ENCODE measurements at regions not wholly inside any gene's neighbourhood (a gene's known extent, or its start where the extent isn't known, plus 50 kb on each side); places are given as distances from the start of the nearest gene placed in this dataset.

DNA sequence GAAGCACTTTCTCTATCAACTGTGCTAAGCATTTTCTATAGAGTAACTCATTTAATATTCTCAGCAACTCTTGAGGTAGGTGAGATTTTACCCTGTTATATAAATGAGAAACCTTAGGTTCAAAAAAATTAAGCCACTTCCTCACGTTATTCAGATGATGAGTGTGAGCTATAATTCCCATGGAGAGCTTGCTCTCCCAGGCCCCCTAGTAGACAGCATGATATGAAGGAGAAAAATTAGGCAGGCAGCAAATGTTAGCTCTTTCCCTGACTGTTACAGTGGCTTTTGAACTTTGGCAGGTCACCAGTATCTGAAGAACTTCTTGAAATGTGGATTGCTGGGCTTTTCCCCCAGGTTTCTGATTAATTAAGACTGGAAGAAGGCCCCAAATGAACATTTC lies 753.1 kb downstream of the NCAM2 start:
- H3K27ac ChIP-seq (ENCODE audit: low read depth, low read length) = no peak overlapping the region
- BruUV-seq (replicated peaks) = no TSS peak
- DNase-seq (ENCODE audit: low read depth, low spot score) = no peak
- ChIA-PET CTCF (no interaction called here), POLR2A (no interaction called here), RAD21 (ENCODE audit: low non-redundant PET in 1 of 2, low total read pairs in 2 of 2, uncharacterized antibody in 2 of 2, unreplicated experiment in 2 of 2) (no interaction called here)
- H4K20me1 ChIP-seq (ENCODE audit: insufficient read depth) = no peaks in the 10 kb centered on the region
- TF ChIP-seq ZNF274 (IDR thresholded peaks at IDR 0.05; ENCODE audit: low read depth, low read length) (no peak), REST (IDR thresholded peaks at IDR 0.05; ENCODE audit: low read depth) (no peak), EZH2 (IDR thresholded peaks at IDR 0.05) (no peak), CTCF (IDR thresholded peaks at IDR 0.05 in 2 of 3, conservative IDR thresholded peaks at IDR 0.05 in 1 of 3; ENCODE audit: borderline replicate concordance in 1 of 3, insufficient read depth in 1 of 3, low read depth in 2 of 3, low read length in 2 of 3) (no peak), EGR1 (IDR thresholded peaks at IDR 0.05; ENCODE audit: low read depth) (no peak), CEBPB (IDR thresholded peaks at IDR 0.05; ENCODE audit: low read depth) (no peak), EZH2phosphoT487 (IDR thresholded peaks at IDR 0.05; ENCODE audit: borderline replicate concordance) (no peak), ATF3 (IDR thresholded peaks at IDR 0.05) (no peak), YY1 (IDR thresholded peaks at IDR 0.05; ENCODE audit: extremely low read depth, insufficient replicate concordance, low read depth, low read length) (no peak), SRF (IDR thresholded peaks at IDR 0.05; ENCODE audit: low read depth) (no peak), SP1 (IDR thresholded peaks at IDR 0.05; ENCODE audit: low read depth) (no peak), SIN3A (IDR thresholded peaks at IDR 0.05; ENCODE audit: low read depth) (no peak), JUND (IDR thresholded peaks at IDR 0.05) (no peak), FOSL1 (IDR thresholded peaks at IDR 0.05; ENCODE audit: low read depth) (no peak), ZFX (IDR thresholded peaks at IDR 0.05) (no peak), MAX (IDR thresholded peaks at IDR 0.05) (no peak), TCF7L2 (IDR thresholded peaks at IDR 0.05; ENCODE audit: borderline replicate concordance, extremely low read depth, insufficient read depth, insufficient read length) (no peak), CBX3 (IDR thresholded peaks at IDR 0.05; ENCODE audit: low read depth) (no peak), RAD21 (IDR thresholded peaks at IDR 0.05; ENCODE audit: low read depth) (no peak)
- TF ChIP-seq, protein P1, sequence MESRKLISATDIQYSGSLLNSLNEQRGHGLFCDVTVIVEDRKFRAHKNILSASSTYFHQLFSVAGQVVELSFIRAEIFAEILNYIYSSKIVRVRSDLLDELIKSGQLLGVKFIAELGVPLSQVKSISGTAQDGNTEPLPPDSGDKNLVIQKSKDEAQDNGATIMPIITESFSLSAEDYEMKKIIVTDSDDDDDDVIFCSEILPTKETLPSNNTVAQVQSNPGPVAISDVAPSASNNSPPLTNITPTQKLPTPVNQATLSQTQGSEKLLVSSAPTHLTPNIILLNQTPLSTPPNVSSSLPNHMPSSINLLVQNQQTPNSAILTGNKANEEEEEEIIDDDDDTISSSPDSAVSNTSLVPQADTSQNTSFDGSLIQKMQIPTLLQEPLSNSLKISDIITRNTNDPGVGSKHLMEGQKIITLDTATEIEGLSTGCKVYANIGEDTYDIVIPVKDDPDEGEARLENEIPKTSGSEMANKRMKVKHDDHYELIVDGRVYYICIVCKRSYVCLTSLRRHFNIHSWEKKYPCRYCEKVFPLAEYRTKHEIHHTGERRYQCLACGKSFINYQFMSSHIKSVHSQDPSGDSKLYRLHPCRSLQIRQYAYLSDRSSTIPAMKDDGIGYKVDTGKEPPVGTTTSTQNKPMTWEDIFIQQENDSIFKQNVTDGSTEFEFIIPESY (IDR thresholded peaks at IDR 0.05; ENCODE audit: extremely low read depth, insufficient replicate concordance, low read length) = no peak
- no peak overlapping the region for H3K4me3 ChIP-seq (replicated peaks in 1 of 2; ENCODE audit: low read depth in 1 of 2, low read length in 2 of 2)
- intact Hi-C loops (cut with micrococcal nuclease) = no loop called here
- H3K4me1 ChIP-seq (ENCODE audit: control insufficient read depth in 1 of 2, insufficient read depth in 2 of 2, low read length in 2 of 2) = no peaks in the 10 kb centered on the region
- H3K9ac ChIP-seq (ENCODE audit: low read length) = no peak overlapping the region
- H3K36me3 ChIP-seq (ENCODE audit: control insufficient read depth in 1 of 2, insufficient read depth in 2 of 2, low read length in 2 of 2) = no peaks in the 10 kb centered on the region
- no peak overlapping the region for H2AFZ ChIP-seq (ENCODE audit: low read depth, low read length, poor library complexity, severe bottlenecking)
- H3K79me2 ChIP-seq (ENCODE audit: insufficient read depth, low read length) = no peaks in the 10 kb centered on the region
- no peaks in the 10 kb centered on the region for H3K9me2 ChIP-seq (ENCODE audit: insufficient read depth)
- H3K27me3 ChIP-seq (ENCODE audit: insufficient read depth, low read length) = no peaks in the 10 kb centered on the region
- ATAC-seq = no peak
- H3K4me2 ChIP-seq (ENCODE audit: low read length) = no peak overlapping the region
- peaks cover 19 to 25% of the 10 kb centered on the region in 2 experiments; a peak in 2 of 4 replicates for H3K9me3 ChIP-seq (ENCODE audit: control insufficient read depth in 1 of 2, insufficient read depth in 1 of 2, low read depth in 1 of 2, low read length in 2 of 2)

All from HCT116 (cell line).